Transverse colon (tissue), 3 donors: ENCODE measurements at regions not wholly inside any gene's neighbourhood (a gene's known extent, or its start where the extent isn't known, plus 50 kb on each side); places are given as distances from the start of the nearest gene placed in this dataset.

Experiments
- CTCF ChIP-seq, 5 experiments: fragments of 200-600 bp in 3 of 5; fragments of 450-650 bp in 2 of 5; sonication (generic) in 3 of 5; IDR thresholded peaks; 1 replicate in 2 of 5; 2 replicates in 3 of 5; pipeline ENCODE4 v1.5.1; 2016 to 2017; ENCODE audit warnings: antibody characterized with exemption in 5 of 5, inconsistent platforms in 3 of 5, mild to moderate bottlenecking in 2 of 5, moderate library complexity in 1 of 5
- POLR2A ChIP-seq: fragments of 450-650 bp; IDR thresholded peaks from one replicate; pipeline ENCODE4 v1.6.1; 2016; ENCODE audit warnings: antibody characterized with exemption, mild to moderate bottlenecking, moderate library complexity

GRCh38 chr2:56449449-56449860, 265.7 kb downstream of the CCDC85A start:
- no peak for TF ChIP-seq POLR2A
- no peak for TF ChIP-seq CTCF (IDR thresholded peaks at IDR 0.05)
